ENCODE measurements at regions not wholly inside any gene's neighbourhood (a gene's known extent, or its start where the extent isn't known, plus 50 kb on each side); places are given as distances from the start of the nearest gene placed in this dataset.
A peak's percentile ranks its signal among the peaks of the same experiment; 100 is the strongest.

GRCh38 chr15:100716456-100717085 lies 114.2 kb downstream of the ASB7 start:
- no peak for DNase-seq
- Histone ChIP-seq H4K8ac (ENCODE audit: low read length) (no peak overlapping the region), H2BK12ac (ENCODE audit: low read length in 2 of 2) (no peak overlapping the region), H3K27me3 (ENCODE audit: control insufficient read depth in 1 of 2, insufficient read depth in 1 of 2, low read length in 2 of 2) (no peaks in the 10 kb centered on the region), H2AK5ac (ENCODE audit: low read length, severe bottlenecking) (no peak overlapping the region), H3K36me3 (ENCODE audit: control insufficient read depth in 1 of 2, insufficient read depth in 2 of 2, low read depth in 1 of 2, low read length in 2 of 2) (no peaks in the 10 kb centered on the region), H3K9me3 (ENCODE audit: control insufficient read depth, low read length) (no peaks in the 10 kb centered on the region), H2AFZ (ENCODE audit: low read depth, low read length) (no peak overlapping the region), H3K27ac (ENCODE audit: low read length, poor library complexity, severe bottlenecking) (no peak overlapping the region), H2BK15ac (ENCODE audit: low read depth, poor library complexity, severe bottlenecking) (no peak overlapping the region), H3K4me1 (ENCODE audit: control insufficient read depth, insufficient read depth, low read depth, low read length) (peaks cover 42% of the 10 kb centered on the region), H3K4me3 (ENCODE audit: insufficient read depth in 1 of 2, low read depth in 1 of 2, low read length in 2 of 2) (no peak overlapping the region), H3K18ac (ENCODE audit: low read depth in 1 of 2, low read length in 2 of 2) (no peak overlapping the region), H3K23ac (ENCODE audit: low read length in 2 of 2) (no peak overlapping the region), H3K4me2 (ENCODE audit: low read length, poor library complexity, severe bottlenecking) (no peak overlapping the region), H3K9ac (ENCODE audit: low read length) (no peak overlapping the region), H2BK120ac (ENCODE audit: low read depth, low read length) (no peak overlapping the region), H3K14ac (ENCODE audit: low read length in 2 of 2) (no peak overlapping the region), H3K79me1 (replicated peaks; ENCODE audit: low read length, poor library complexity, severe bottlenecking) (no peaks in the 10 kb centered on the region), H3K4ac (ENCODE audit: low read depth in 1 of 2, low read length in 2 of 2) (no peak overlapping the region), H2BK5ac (ENCODE audit: low read depth, low read length, poor library complexity, severe bottlenecking) (no peak overlapping the region), H4K91ac (ENCODE audit: low read length) (no peak overlapping the region)
- WGBS: 97% methylated on average over 10 of the region's 10 CpGs

GRCh38 chr15:100717596-100717995 lies 115.2 kb downstream of the ASB7 start:
- no peak for DNase-seq
- WGBS: 98% methylated on average over 2 of the region's 2 CpGs
- Histone ChIP-seq H3K4me3 (ENCODE audit: insufficient read depth in 1 of 2, low read depth in 1 of 2, low read length in 2 of 2) (no peak overlapping the region), H4K91ac (ENCODE audit: low read length) (no peak overlapping the region), H2AFZ (ENCODE audit: low read depth, low read length) (no peak overlapping the region), H3K4me1 (ENCODE audit: control insufficient read depth, insufficient read depth, low read depth, low read length) (peaks cover 45% of the 10 kb centered on the region), H3K4me2 (ENCODE audit: low read length, poor library complexity, severe bottlenecking) (no peak overlapping the region), H3K14ac (ENCODE audit: low read length in 2 of 2) (no peak overlapping the region), H3K79me1 (replicated peaks; ENCODE audit: low read length, poor library complexity, severe bottlenecking) (no peaks in the 10 kb centered on the region), H2BK12ac (ENCODE audit: low read length in 2 of 2) (peak overlapping the region; percentile 1 to 32), H2AK5ac (ENCODE audit: low read length, severe bottlenecking) (no peak overlapping the region), H3K27ac (ENCODE audit: low read length, poor library complexity, severe bottlenecking) (no peak overlapping the region), H3K18ac (ENCODE audit: low read depth in 1 of 2, low read length in 2 of 2) (no peak overlapping the region), H2BK15ac (ENCODE audit: low read depth, poor library complexity, severe bottlenecking) (no peak overlapping the region), H3K23ac (ENCODE audit: low read length in 2 of 2) (no peak overlapping the region), H2BK120ac (ENCODE audit: low read depth, low read length) (no peak overlapping the region), H3K4ac (ENCODE audit: low read depth in 1 of 2, low read length in 2 of 2) (no peak overlapping the region), H4K8ac (ENCODE audit: low read length) (no peak overlapping the region), H3K27me3 (ENCODE audit: control insufficient read depth in 1 of 2, insufficient read depth in 1 of 2, low read length in 2 of 2) (no peaks in the 10 kb centered on the region), H2BK5ac (ENCODE audit: low read depth, low read length, poor library complexity, severe bottlenecking) (no peak overlapping the region), H3K9me3 (ENCODE audit: control insufficient read depth, low read length) (no peaks in the 10 kb centered on the region), H3K36me3 (ENCODE audit: control insufficient read depth in 1 of 2, insufficient read depth in 2 of 2, low read depth in 1 of 2, low read length in 2 of 2) (no peaks in the 10 kb centered on the region), H3K9ac (ENCODE audit: low read length) (no peak overlapping the region)

- H3K79me1 ChIP-seq (replicated peaks; ENCODE audit: low read length, poor library complexity, severe bottlenecking): no peaks in the 10 kb centered on the region
- no peak overlapping the region for H3K4ac ChIP-seq (ENCODE audit: low read depth in 1 of 2, low read length in 2 of 2)
- no peak overlapping the region for H3K23ac ChIP-seq (ENCODE audit: low read length in 2 of 2)
- WGBS: 93% methylated on average over 22 of the region's 22 CpGs
- no peaks in the 10 kb centered on the region for H3K9me3 ChIP-seq (ENCODE audit: control insufficient read depth, low read length)
- no peak overlapping the region for H3K27ac ChIP-seq (ENCODE audit: low read length, poor library complexity, severe bottlenecking)
- H3K9ac ChIP-seq (ENCODE audit: low read length): no peak overlapping the region
- H2BK5ac ChIP-seq (ENCODE audit: low read depth, low read length, poor library complexity, severe bottlenecking): no peak overlapping the region
- H3K36me3 ChIP-seq (ENCODE audit: control insufficient read depth in 1 of 2, insufficient read depth in 2 of 2, low read depth in 1 of 2, low read length in 2 of 2): no peaks in the 10 kb centered on the region
- H2BK15ac ChIP-seq (ENCODE audit: low read depth, poor library complexity, severe bottlenecking): peak overlapping the region; percentile 56
- no peak overlapping the region for H3K4me3 ChIP-seq (ENCODE audit: insufficient read depth in 1 of 2, low read depth in 1 of 2, low read length in 2 of 2)
- peaks cover 41% of the 10 kb centered on the region for H3K4me1 ChIP-seq (ENCODE audit: control insufficient read depth, insufficient read depth, low read depth, low read length)
- peak overlapping the region in 1 of 2 experiments; percentile 26 for H3K14ac ChIP-seq (ENCODE audit: low read length in 2 of 2)
- H3K27me3 ChIP-seq (ENCODE audit: control insufficient read depth in 1 of 2, insufficient read depth in 1 of 2, low read length in 2 of 2): no peaks in the 10 kb centered on the region
- H3K18ac ChIP-seq (ENCODE audit: low read depth in 1 of 2, low read length in 2 of 2): peak overlapping the region in 1 of 2 experiments; percentile 74
- H4K8ac ChIP-seq (ENCODE audit: low read length): no peak overlapping the region
- peak overlapping the region; percentile 83 for H2AK5ac ChIP-seq (ENCODE audit: low read length, severe bottlenecking)
- peak overlapping the region in 1 of 2 experiments; percentile 87 for H2BK12ac ChIP-seq (ENCODE audit: low read length in 2 of 2)
- H2AFZ ChIP-seq (ENCODE audit: low read depth, low read length): no peak overlapping the region
- peak overlapping the region; percentile 31 for H4K91ac ChIP-seq (ENCODE audit: low read length)
- no peak for DNase-seq
- no peak overlapping the region for H2BK120ac ChIP-seq (ENCODE audit: low read depth, low read length)
- no peak overlapping the region for H3K4me2 ChIP-seq (ENCODE audit: low read length, poor library complexity, severe bottlenecking)
Observed at GRCh38 chr15:100718075-100718980, 115.9 kb downstream of the ASB7 start.

GRCh38 chr15:100720406-100720967 lies 118.1 kb downstream of the ASB7 start:
- WGBS: 84% methylated on average over 4 of the region's 9 CpGs
- peak overlapping the region; percentile 53 to 71 for H3K4ac ChIP-seq (ENCODE audit: low read depth in 1 of 2, low read length in 2 of 2)

More at GRCh38 chr15:100720406-100720967, 118.1 kb downstream of the ASB7 start:
- H4K91ac ChIP-seq (ENCODE audit: low read length): peak overlapping the region; percentile 96
- peak overlapping the region; percentile 91 for H2AK5ac ChIP-seq (ENCODE audit: low read length, severe bottlenecking)
- no peaks in the 10 kb centered on the region for H3K27me3 ChIP-seq (ENCODE audit: control insufficient read depth in 1 of 2, insufficient read depth in 1 of 2, low read length in 2 of 2)
- H3K18ac ChIP-seq (ENCODE audit: low read depth in 1 of 2, low read length in 2 of 2): peak overlapping the region; percentile 88 to 97
- peak overlapping the region; percentile 8 for H4K8ac ChIP-seq (ENCODE audit: low read length)
- H3K14ac ChIP-seq (ENCODE audit: low read length in 2 of 2): peak overlapping the region in 1 of 2 experiments; percentile 99
- H2AFZ ChIP-seq (ENCODE audit: low read depth, low read length): no peak overlapping the region
- no peaks in the 10 kb centered on the region for H3K79me1 ChIP-seq (replicated peaks; ENCODE audit: low read length, poor library complexity, severe bottlenecking)
- peak overlapping the region; percentile 59 to 95 for H2BK12ac ChIP-seq (ENCODE audit: low read length in 2 of 2)
- H3K4me1 ChIP-seq (ENCODE audit: control insufficient read depth, insufficient read depth, low read depth, low read length): peaks cover 32% of the 10 kb centered on the region
- H2BK15ac ChIP-seq (ENCODE audit: low read depth, poor library complexity, severe bottlenecking): peak overlapping the region; percentile 88
- peak overlapping the region; percentile 85 for H3K27ac ChIP-seq (ENCODE audit: low read length, poor library complexity, severe bottlenecking)
- H3K4me3 ChIP-seq (ENCODE audit: insufficient read depth in 1 of 2, low read depth in 1 of 2, low read length in 2 of 2): no peak overlapping the region
- no peak overlapping the region for H2BK120ac ChIP-seq (ENCODE audit: low read depth, low read length)
- H3K23ac ChIP-seq (ENCODE audit: low read length in 2 of 2): no peak overlapping the region
- no peak overlapping the region for H3K4me2 ChIP-seq (ENCODE audit: low read length, poor library complexity, severe bottlenecking)
- peak overlapping the region; percentile 90 for H2BK5ac ChIP-seq (ENCODE audit: low read depth, low read length, poor library complexity, severe bottlenecking)
- no peak for DNase-seq
- peak overlapping the region; percentile 88 for H3K9ac ChIP-seq (ENCODE audit: low read length)
- H3K36me3 ChIP-seq (ENCODE audit: control insufficient read depth in 1 of 2, insufficient read depth in 2 of 2, low read depth in 1 of 2, low read length in 2 of 2): no peaks in the 10 kb centered on the region
- no peaks in the 10 kb centered on the region for H3K9me3 ChIP-seq (ENCODE audit: control insufficient read depth, low read length)

All from mesenchymal stem cell (in vitro differentiated cells and primary cell).